ENCODE measurements at regions not wholly inside any gene's neighbourhood (a gene's known extent, or its start where the extent isn't known, plus 50 kb on each side); places are given as distances from the start of the nearest gene placed in this dataset.

- H3K4me2 ChIP-seq (ENCODE audit: insufficient read depth, low read length), result no peak overlapping the region
- H3K4me3 ChIP-seq (ENCODE audit: low read depth in 1 of 2, low read length in 2 of 2), result no peak overlapping the region
- no peak for DNase-seq
- H3K9ac ChIP-seq (ENCODE audit: low read depth, low read length), result no peak overlapping the region
- H2AFZ ChIP-seq (ENCODE audit: low read depth, low read length), result no peak overlapping the region
- TF ChIP-seq CTCF (IDR thresholded peaks at IDR 0.05; ENCODE audit: borderline replicate concordance, extremely low read depth, low read length, poor library complexity, severe bottlenecking), result no peak
- no peak for TF ChIP-seq EZH2 (IDR thresholded peaks at IDR 0.05; ENCODE audit: borderline replicate concordance, low read depth, low read length, severe bottlenecking)
- no peaks in the 10 kb centered on the region for H4K20me1 ChIP-seq (ENCODE audit: insufficient read depth, low read length)
- no peaks in the 10 kb centered on the region for H3K79me2 ChIP-seq (ENCODE audit: insufficient read depth, low read length)
- no peaks in the 10 kb centered on the region for H3K4me1 ChIP-seq (ENCODE audit: insufficient read depth, low read length)
- no peak overlapping the region for H3K27ac ChIP-seq (ENCODE audit: low read length)
- no peak for ATAC-seq (ENCODE audit: insufficient read depth, low read depth)
- no peaks in the 10 kb centered on the region for H3K36me3 ChIP-seq (ENCODE audit: insufficient read depth, low read length)
- H3K27me3 ChIP-seq (ENCODE audit: insufficient read depth, low read length, poor library complexity), result peaks cover 6% of the 10 kb centered on the region
- H3K9me3 ChIP-seq (ENCODE audit: insufficient read depth, low read length, severe bottlenecking), result no peaks in the 10 kb centered on the region
These were observed 302.9 kb upstream of the SPAG17 start for GRCh38 chr1:118487932-118488331.

- no peak for ATAC-seq (ENCODE audit: insufficient read depth, low read depth)
- no peak for DNase-seq
- Histone ChIP-seq H3K36me3 (ENCODE audit: insufficient read depth, low read length) (no peaks in the 10 kb centered on the region), H3K9me3 (ENCODE audit: insufficient read depth, low read length, severe bottlenecking) (no peaks in the 10 kb centered on the region), H3K27ac (ENCODE audit: low read length) (no peak overlapping the region), H4K20me1 (ENCODE audit: insufficient read depth, low read length) (no peaks in the 10 kb centered on the region), H3K4me2 (ENCODE audit: insufficient read depth, low read length) (no peak overlapping the region), H2AFZ (ENCODE audit: low read depth, low read length) (no peak overlapping the region), H3K27me3 (ENCODE audit: insufficient read depth, low read length, poor library complexity) (peaks cover 6% of the 10 kb centered on the region), H3K9ac (ENCODE audit: low read depth, low read length) (no peak overlapping the region), H3K79me2 (ENCODE audit: insufficient read depth, low read length) (no peaks in the 10 kb centered on the region), H3K4me1 (ENCODE audit: insufficient read depth, low read length) (no peaks in the 10 kb centered on the region), H3K4me3 (ENCODE audit: low read depth in 1 of 2, low read length in 2 of 2) (no peak overlapping the region)
- no peak for TF ChIP-seq CTCF (IDR thresholded peaks at IDR 0.05; ENCODE audit: borderline replicate concordance, extremely low read depth, low read length, poor library complexity, severe bottlenecking)
- TF ChIP-seq EZH2 (IDR thresholded peaks at IDR 0.05; ENCODE audit: borderline replicate concordance, low read depth, low read length, severe bottlenecking), result no peak
These were observed 302.1 kb upstream of the SPAG17 start for GRCh38 chr1:118487091-118487490.

GRCh38 chr1:118486199-118486598 is 301.2 kb upstream of the SPAG17 start:
- Histone ChIP-seq H3K9me3 (ENCODE audit: insufficient read depth, low read length, severe bottlenecking) (no peaks in the 10 kb centered on the region), H2AFZ (ENCODE audit: low read depth, low read length) (no peak overlapping the region), H3K27me3 (ENCODE audit: insufficient read depth, low read length, poor library complexity) (peaks cover 6% of the 10 kb centered on the region), H3K36me3 (ENCODE audit: insufficient read depth, low read length) (no peaks in the 10 kb centered on the region), H3K9ac (ENCODE audit: low read depth, low read length) (no peak overlapping the region), H4K20me1 (ENCODE audit: insufficient read depth, low read length) (no peaks in the 10 kb centered on the region), H3K27ac (ENCODE audit: low read length) (no peak overlapping the region), H3K4me2 (ENCODE audit: insufficient read depth, low read length) (no peak overlapping the region), H3K79me2 (ENCODE audit: insufficient read depth, low read length) (no peaks in the 10 kb centered on the region), H3K4me3 (ENCODE audit: low read depth in 1 of 2, low read length in 2 of 2) (no peak overlapping the region), H3K4me1 (ENCODE audit: insufficient read depth, low read length) (no peaks in the 10 kb centered on the region)
- no peak for TF ChIP-seq EZH2 (IDR thresholded peaks at IDR 0.05; ENCODE audit: borderline replicate concordance, low read depth, low read length, severe bottlenecking)
- no peak for TF ChIP-seq CTCF (IDR thresholded peaks at IDR 0.05; ENCODE audit: borderline replicate concordance, extremely low read depth, low read length, poor library complexity, severe bottlenecking)
- DNase-seq (no peak), ATAC-seq (ENCODE audit: insufficient read depth, low read depth) (no peak)

- Histone ChIP-seq H4K20me1 (ENCODE audit: insufficient read depth, low read length) (no peaks in the 10 kb centered on the region), H3K27ac (ENCODE audit: low read length) (no peak overlapping the region), H3K36me3 (ENCODE audit: insufficient read depth, low read length) (no peaks in the 10 kb centered on the region), H3K9me3 (ENCODE audit: insufficient read depth, low read length, severe bottlenecking) (no peaks in the 10 kb centered on the region), H3K4me2 (ENCODE audit: insufficient read depth, low read length) (no peak overlapping the region), H3K9ac (ENCODE audit: low read depth, low read length) (no peak overlapping the region), H3K27me3 (ENCODE audit: insufficient read depth, low read length, poor library complexity) (peaks cover 6% of the 10 kb centered on the region), H3K79me2 (ENCODE audit: insufficient read depth, low read length) (no peaks in the 10 kb centered on the region), H3K4me1 (ENCODE audit: insufficient read depth, low read length) (no peaks in the 10 kb centered on the region), H2AFZ (ENCODE audit: low read depth, low read length) (no peak overlapping the region), H3K4me3 (ENCODE audit: low read depth in 1 of 2, low read length in 2 of 2) (no peak overlapping the region)
- DNase-seq (no peak), ATAC-seq (ENCODE audit: insufficient read depth, low read depth) (no peak)
- TF ChIP-seq CTCF (IDR thresholded peaks at IDR 0.05; ENCODE audit: borderline replicate concordance, extremely low read depth, low read length, poor library complexity, severe bottlenecking), result no peak
- TF ChIP-seq EZH2 (IDR thresholded peaks at IDR 0.05; ENCODE audit: borderline replicate concordance, low read depth, low read length, severe bottlenecking), result no peak
These were observed 300.7 kb upstream of the SPAG17 start for GRCh38 chr1:118485757-118486156.

All from DND-41 (cell line).